GM18505 (cell line): ENCODE measurements at regions not wholly inside any gene's neighbourhood (a gene's known extent, or its start where the extent isn't known, plus 50 kb on each side); places are given as distances from the start of the nearest gene placed in this dataset.

Experiments used
- ATAC-seq: cut with Tn5 transposase; IDR thresholded peaks from one replicate; pipeline ENCODE4 v1.9.1; 2021; ENCODE audit not compliant: unreplicated experiment
- POLR2A ChIP-seq: IDR thresholded peaks from 4 replicates; pipeline ENCODE4 v1.6.1; 2011; ENCODE audit warnings: borderline replicate concordance; ENCODE audit not compliant: insufficient read depth, insufficient read length; ENCODE audit errors: extremely low read depth

- ATAC-seq: no peak
- no peak for TF ChIP-seq POLR2A
These were observed 145.4 kb upstream of the SHB start for GRCh38 chr9:38214432-38214831.

GRCh38 chr9:38213631-38214299 lies 144.7 kb upstream of the SHB start:
- ATAC-seq: no peak
- TF ChIP-seq POLR2A: no peak

- TF ChIP-seq POLR2A: no peak
- ATAC-seq: no peak
These were observed 143.0 kb upstream of the SHB start for GRCh38 chr9:38212016-38212415.

GRCh38 chr9:38211002-38211401 lies 142.0 kb upstream of the SHB start:
- ATAC-seq: no peak
- TF ChIP-seq POLR2A: no peak

- no peak for TF ChIP-seq POLR2A
These were observed 139.3 kb upstream of the SHB start for GRCh38 chr9:38208206-38208901.

GRCh38 chr9:38207247-38207778 lies 138.3 kb upstream of the SHB start:
- no peak for ATAC-seq
- no peak for TF ChIP-seq POLR2A

More at GRCh38 chr9:38208206-38208901, 139.3 kb upstream of the SHB start:
- no peak for ATAC-seq

- TF ChIP-seq POLR2A: no peak
- no peak for ATAC-seq
These were observed 136.3 kb upstream of the SHB start for GRCh38 chr9:38205279-38205678.

GRCh38 chr9:38202336-38202938 lies 133.4 kb upstream of the SHB start:
- TF ChIP-seq POLR2A: no peak
- ATAC-seq: no peak

- no peak for TF ChIP-seq POLR2A
- no peak for ATAC-seq
These were observed 132.8 kb upstream of the SHB start for GRCh38 chr9:38201844-38202243.

GRCh38 chr9:38200431-38200830 lies 131.4 kb upstream of the SHB start:
- TF ChIP-seq POLR2A: no peak
- ATAC-seq: no peak

- no peak for TF ChIP-seq POLR2A
- no peak for ATAC-seq
These were observed 129.1 kb upstream of the SHB start for GRCh38 chr9:38198140-38198539.

- TF ChIP-seq POLR2A: no peak
These were observed 127.7 kb upstream of the SHB start for GRCh38 chr9:38196714-38197113.

GRCh38 chr9:38195737-38196161 lies 126.7 kb upstream of the SHB start:
- no peak for ATAC-seq
- no peak for TF ChIP-seq POLR2A

More at GRCh38 chr9:38196714-38197113, 127.7 kb upstream of the SHB start:
- no peak for ATAC-seq
